ENCODE measurements at regions not wholly inside any gene's neighbourhood (a gene's known extent, or its start where the extent isn't known, plus 50 kb on each side); places are given as distances from the start of the nearest gene placed in this dataset.

DNA sequence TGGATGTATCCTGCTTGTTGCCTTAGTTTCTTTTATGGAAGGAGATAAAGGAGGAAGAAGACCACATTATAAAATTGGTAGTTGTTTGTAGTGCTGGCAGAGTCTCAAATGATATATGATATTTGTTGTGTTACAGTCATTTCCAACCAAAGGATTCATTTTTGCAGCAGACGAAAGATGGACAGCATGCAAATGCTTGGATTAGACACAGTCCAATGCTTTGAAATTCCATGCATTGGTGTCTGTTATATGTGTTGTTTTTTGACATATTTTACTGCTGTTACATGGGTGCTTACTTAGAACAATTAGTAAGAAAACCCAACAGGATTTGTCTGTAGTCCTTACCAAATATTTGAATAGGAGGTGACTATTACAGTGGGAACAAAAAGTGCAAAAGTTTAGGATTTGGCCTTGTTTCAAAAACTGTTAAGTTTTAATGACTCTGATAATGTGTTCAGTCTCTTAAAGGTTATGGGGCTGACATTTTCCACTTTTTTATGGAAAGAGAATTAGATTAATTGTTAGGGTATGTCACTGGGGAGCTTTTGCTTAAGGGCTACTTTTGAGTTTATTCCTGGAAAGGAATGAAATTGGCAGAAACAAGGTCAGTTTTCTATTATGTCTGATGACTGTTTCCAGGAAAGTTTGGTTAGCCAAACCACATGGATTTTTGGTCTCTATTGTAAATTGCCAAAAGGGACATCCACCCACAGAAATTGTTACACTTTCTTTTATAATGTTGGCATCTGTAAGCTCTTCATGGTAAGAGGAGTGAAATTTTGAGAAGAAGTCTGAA lies 229.4 kb upstream of the MMADHC start:
- TF ChIP-seq, protein P1, sequence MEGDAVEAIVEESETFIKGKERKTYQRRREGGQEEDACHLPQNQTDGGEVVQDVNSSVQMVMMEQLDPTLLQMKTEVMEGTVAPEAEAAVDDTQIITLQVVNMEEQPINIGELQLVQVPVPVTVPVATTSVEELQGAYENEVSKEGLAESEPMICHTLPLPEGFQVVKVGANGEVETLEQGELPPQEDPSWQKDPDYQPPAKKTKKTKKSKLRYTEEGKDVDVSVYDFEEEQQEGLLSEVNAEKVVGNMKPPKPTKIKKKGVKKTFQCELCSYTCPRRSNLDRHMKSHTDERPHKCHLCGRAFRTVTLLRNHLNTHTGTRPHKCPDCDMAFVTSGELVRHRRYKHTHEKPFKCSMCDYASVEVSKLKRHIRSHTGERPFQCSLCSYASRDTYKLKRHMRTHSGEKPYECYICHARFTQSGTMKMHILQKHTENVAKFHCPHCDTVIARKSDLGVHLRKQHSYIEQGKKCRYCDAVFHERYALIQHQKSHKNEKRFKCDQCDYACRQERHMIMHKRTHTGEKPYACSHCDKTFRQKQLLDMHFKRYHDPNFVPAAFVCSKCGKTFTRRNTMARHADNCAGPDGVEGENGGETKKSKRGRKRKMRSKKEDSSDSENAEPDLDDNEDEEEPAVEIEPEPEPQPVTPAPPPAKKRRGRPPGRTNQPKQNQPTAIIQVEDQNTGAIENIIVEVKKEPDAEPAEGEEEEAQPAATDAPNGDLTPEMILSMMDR (IDR thresholded peaks at IDR 0.05): no peak
- TF ChIP-seq POLR2A (IDR thresholded peaks at IDR 0.05): no peak

Measured in lower leg skin (tissue), 3 donors.